ENCODE measurements at regions not wholly inside any gene's neighbourhood (a gene's known extent, or its start where the extent isn't known, plus 50 kb on each side); places are given as distances from the start of the nearest gene placed in this dataset.
"Not testable (repeated sequence)": the region's sequence is repeated elsewhere in the genome, so short reads cannot be mapped to it uniquely, and the experiment has no call there.

DNA sequence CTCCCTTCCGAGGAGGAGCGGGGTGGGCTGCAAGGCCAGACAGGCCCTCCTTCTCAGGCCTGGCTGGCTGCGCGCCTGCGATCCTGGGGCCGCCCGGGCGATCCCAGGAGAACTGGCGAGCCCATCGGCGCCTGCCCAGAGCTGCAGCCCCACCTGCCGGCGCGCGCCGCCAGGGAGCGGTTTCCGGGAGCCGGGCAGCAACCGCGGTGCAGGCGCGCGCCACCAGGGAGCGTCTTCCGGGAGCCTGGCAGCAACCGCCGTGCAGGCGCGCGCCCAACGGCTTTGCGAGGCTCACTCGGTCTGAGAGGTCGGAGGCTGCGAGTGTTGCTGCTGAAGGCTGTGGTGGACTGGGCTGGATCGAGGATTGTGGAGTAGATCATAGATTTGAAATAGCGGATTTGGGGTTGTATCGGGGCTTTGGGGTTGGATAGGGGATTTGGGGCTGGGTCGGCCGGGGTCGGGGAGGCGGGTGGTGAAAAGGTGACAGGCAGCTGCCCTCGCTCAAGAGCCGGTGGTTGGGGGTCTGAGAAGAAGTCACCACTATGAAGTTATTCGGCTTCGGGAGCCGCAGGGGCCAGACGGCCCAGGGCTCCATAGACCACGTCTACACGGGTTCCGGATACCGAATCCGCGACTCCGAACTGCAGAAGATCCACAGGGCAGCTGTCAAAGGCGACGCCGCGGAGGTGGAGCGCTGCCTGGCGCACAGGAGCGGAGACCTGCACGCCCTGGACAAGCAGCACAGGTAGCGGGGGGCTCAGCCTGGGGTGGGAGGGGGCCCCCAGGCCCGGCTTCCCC lies 668.9 kb downstream of the SPATA31A6 start:
- H3K27me3 ChIP-seq; H3K4me1 ChIP-seq; H3K27ac ChIP-seq; H3K9me3 ChIP-seq; H3K4me3 ChIP-seq; intact Hi-C loops (cut with DNase I); H3K36me3 ChIP-seq (replicated peaks in 1 of 2; ENCODE audit: insufficient read depth in 1 of 2, low read depth in 2 of 2): not testable (repeated sequence)
- 0 to 1% methylated on average over 1 to 46 of the region's 66 CpGs for WGBS, 2 donors
- TF ChIP-seq, protein P1, sequence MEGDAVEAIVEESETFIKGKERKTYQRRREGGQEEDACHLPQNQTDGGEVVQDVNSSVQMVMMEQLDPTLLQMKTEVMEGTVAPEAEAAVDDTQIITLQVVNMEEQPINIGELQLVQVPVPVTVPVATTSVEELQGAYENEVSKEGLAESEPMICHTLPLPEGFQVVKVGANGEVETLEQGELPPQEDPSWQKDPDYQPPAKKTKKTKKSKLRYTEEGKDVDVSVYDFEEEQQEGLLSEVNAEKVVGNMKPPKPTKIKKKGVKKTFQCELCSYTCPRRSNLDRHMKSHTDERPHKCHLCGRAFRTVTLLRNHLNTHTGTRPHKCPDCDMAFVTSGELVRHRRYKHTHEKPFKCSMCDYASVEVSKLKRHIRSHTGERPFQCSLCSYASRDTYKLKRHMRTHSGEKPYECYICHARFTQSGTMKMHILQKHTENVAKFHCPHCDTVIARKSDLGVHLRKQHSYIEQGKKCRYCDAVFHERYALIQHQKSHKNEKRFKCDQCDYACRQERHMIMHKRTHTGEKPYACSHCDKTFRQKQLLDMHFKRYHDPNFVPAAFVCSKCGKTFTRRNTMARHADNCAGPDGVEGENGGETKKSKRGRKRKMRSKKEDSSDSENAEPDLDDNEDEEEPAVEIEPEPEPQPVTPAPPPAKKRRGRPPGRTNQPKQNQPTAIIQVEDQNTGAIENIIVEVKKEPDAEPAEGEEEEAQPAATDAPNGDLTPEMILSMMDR (IDR thresholded peaks at IDR 0.05), result peak in 4 of 7 experiments; percentile 5 to 42 (median 28)
- DNase-seq (peak; percentile 46 to 71 (median 68)), ATAC-seq (peak; percentile 85)

DNA sequence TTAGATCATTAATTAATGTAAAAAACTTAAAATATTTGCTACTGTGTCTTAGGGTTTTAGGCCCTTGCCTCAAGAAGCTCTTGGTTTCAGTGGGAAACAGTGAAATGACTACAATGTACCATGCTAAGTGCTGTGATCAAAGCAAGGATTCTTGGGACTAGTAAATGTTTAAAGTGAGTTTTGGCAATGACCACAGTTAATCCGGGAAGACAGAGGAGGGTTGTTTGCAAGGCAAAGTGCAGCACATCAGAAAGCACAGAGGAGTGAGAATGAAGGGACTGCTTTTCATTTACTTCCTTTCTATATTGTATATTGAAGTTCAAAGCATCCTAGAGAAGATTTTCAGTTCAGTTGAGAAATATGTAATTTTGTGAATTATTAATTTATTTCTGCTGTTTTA lies 676.7 kb downstream of the SPATA31A6 start:
- intact Hi-C loops (cut with DNase I); H3K4me1 ChIP-seq; H3K9me3 ChIP-seq; H3K27ac ChIP-seq; ATAC-seq; H3K36me3 ChIP-seq (replicated peaks in 1 of 2; ENCODE audit: insufficient read depth in 1 of 2, low read depth in 2 of 2); H3K27me3 ChIP-seq; H3K4me3 ChIP-seq; DNase-seq: not testable (repeated sequence)
- WGBS, 2 donors, result 26 to 48% methylated on average over 1 of the region's 1 CpG

DNA sequence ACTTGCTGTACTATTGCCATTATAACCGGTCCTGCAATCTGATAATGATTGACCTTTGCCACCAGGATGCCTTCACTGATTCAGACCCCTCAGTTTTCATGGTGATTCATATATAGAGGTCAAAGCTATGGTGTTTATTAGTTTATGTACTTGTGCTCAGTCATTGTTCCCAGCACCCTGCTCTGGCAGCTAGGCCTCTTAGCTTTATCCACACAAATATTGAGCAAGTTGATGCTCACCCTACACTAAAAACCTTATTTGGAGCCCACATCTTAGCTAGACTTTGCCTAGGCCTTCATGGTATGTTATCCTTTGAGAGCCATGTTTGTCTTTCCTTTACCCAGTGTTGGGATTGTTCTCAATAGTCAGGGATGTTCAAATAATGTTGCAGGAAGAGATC lies 679.0 kb downstream of the SPATA31A6 start:
- ATAC-seq; H3K36me3 ChIP-seq (replicated peaks in 1 of 2; ENCODE audit: insufficient read depth in 1 of 2, low read depth in 2 of 2); H3K4me1 ChIP-seq; H3K27ac ChIP-seq; DNase-seq; H3K4me3 ChIP-seq; H3K9me3 ChIP-seq; intact Hi-C loops (cut with DNase I); H3K27me3 ChIP-seq: not testable (repeated sequence)
- 22 to 40% methylated on average over 1 of the region's 1 CpG for WGBS, 2 donors
